ENCODE measurements at regions not wholly inside any gene's neighbourhood (a gene's known extent, or its start where the extent isn't known, plus 50 kb on each side); places are given as distances from the start of the nearest gene placed in this dataset.
"Not testable (repeated sequence)": the region's sequence is repeated elsewhere in the genome, so short reads cannot be mapped to it uniquely, and the experiment has no call there.

GRCh38 chr7:65100499-65100898 lies 94.0 kb upstream of the ERV3-1 start:
- not testable (repeated sequence) for DNase-seq (ENCODE audit: low read depth); H3K36me3 ChIP-seq (ENCODE audit: control insufficient read depth, insufficient read depth, low read length); H3K4me3 ChIP-seq (ENCODE audit: low read depth, low read length); H3K27me3 ChIP-seq (ENCODE audit: control insufficient read depth, insufficient read depth, low read length)

GRCh38 chr7:65081669-65082055 lies 75.2 kb upstream of the ERV3-1 start:
- DNase-seq (ENCODE audit: low read depth); H3K27me3 ChIP-seq (ENCODE audit: control insufficient read depth, insufficient read depth, low read length); H3K36me3 ChIP-seq (ENCODE audit: control insufficient read depth, insufficient read depth, low read length): not testable (repeated sequence)
- H3K4me3 ChIP-seq (ENCODE audit: low read depth, low read length) = peak overlapping the region; percentile 96

- peak overlapping the region; percentile 96 for H3K4me3 ChIP-seq (ENCODE audit: low read depth, low read length)
- not testable (repeated sequence) for H3K36me3 ChIP-seq (ENCODE audit: control insufficient read depth, insufficient read depth, low read length)
These were observed 74.5 kb upstream of the ERV3-1 start for GRCh38 chr7:65080799-65081668.

GRCh38 chr7:65074959-65075358 lies 68.5 kb upstream of the ERV3-1 start:
- H3K4me3 ChIP-seq (ENCODE audit: low read depth, low read length); H3K36me3 ChIP-seq (ENCODE audit: control insufficient read depth, insufficient read depth, low read length); H3K27me3 ChIP-seq (ENCODE audit: control insufficient read depth, insufficient read depth, low read length); DNase-seq (ENCODE audit: low read depth): not testable (repeated sequence)

More at GRCh38 chr7:65080799-65081668, 74.5 kb upstream of the ERV3-1 start:
- H3K27me3 ChIP-seq (ENCODE audit: control insufficient read depth, insufficient read depth, low read length) = not testable (repeated sequence)
- peak; percentile 52 for DNase-seq (ENCODE audit: low read depth)

GRCh38 chr7:65073160-65073559 lies 66.7 kb upstream of the ERV3-1 start:
- H3K27me3 ChIP-seq (ENCODE audit: control insufficient read depth, insufficient read depth, low read length); H3K36me3 ChIP-seq (ENCODE audit: control insufficient read depth, insufficient read depth, low read length); DNase-seq (ENCODE audit: low read depth); H3K4me3 ChIP-seq (ENCODE audit: low read depth, low read length): not testable (repeated sequence)

GRCh38 chr7:65071854-65072431 lies 65.5 kb upstream of the ERV3-1 start:
- not testable (repeated sequence) for H3K36me3 ChIP-seq (ENCODE audit: control insufficient read depth, insufficient read depth, low read length); DNase-seq (ENCODE audit: low read depth); H3K4me3 ChIP-seq (ENCODE audit: low read depth, low read length); H3K27me3 ChIP-seq (ENCODE audit: control insufficient read depth, insufficient read depth, low read length)

- DNase-seq (ENCODE audit: low read depth); H3K4me3 ChIP-seq (ENCODE audit: low read depth, low read length); H3K27me3 ChIP-seq (ENCODE audit: control insufficient read depth, insufficient read depth, low read length); H3K36me3 ChIP-seq (ENCODE audit: control insufficient read depth, insufficient read depth, low read length): not testable (repeated sequence)
These were observed 63.0 kb upstream of the ERV3-1 start for GRCh38 chr7:65069476-65069875.

GRCh38 chr7:65062566-65062965 lies 56.1 kb upstream of the ERV3-1 start:
- H3K36me3 ChIP-seq (ENCODE audit: control insufficient read depth, insufficient read depth, low read length); H3K27me3 ChIP-seq (ENCODE audit: control insufficient read depth, insufficient read depth, low read length); DNase-seq (ENCODE audit: low read depth); H3K4me3 ChIP-seq (ENCODE audit: low read depth, low read length): not testable (repeated sequence)

GRCh38 chr7:65059247-65059646 lies 52.8 kb upstream of the ERV3-1 start:
- not testable (repeated sequence) for H3K27me3 ChIP-seq (ENCODE audit: control insufficient read depth, insufficient read depth, low read length); H3K36me3 ChIP-seq (ENCODE audit: control insufficient read depth, insufficient read depth, low read length); H3K4me3 ChIP-seq (ENCODE audit: low read depth, low read length); DNase-seq (ENCODE audit: low read depth)

Measured in kidney epithelial cell (primary cell).